Brain microvascular endothelial cell (primary cell): ENCODE measurements at regions not wholly inside any gene's neighbourhood (a gene's known extent, or its start where the extent isn't known, plus 50 kb on each side); places are given as distances from the start of the nearest gene placed in this dataset.
"Not testable (repeated sequence)": the region's sequence is repeated elsewhere in the genome, so short reads cannot be mapped to it uniquely, and the experiment has no call there.

Source experiments
- DNase-seq: peaks from one replicate; pipeline ENCODE4 v3.0.0-alpha.2; 2020
- H3K27ac ChIP-seq: fragments of 250-450 bp; sonication (Bioruptor Pico); 2 replicates; pipeline ENCODE4 v1.5.1; 2020; ENCODE audit warnings: mild to moderate bottlenecking, moderate library complexity
- H3K27me3 ChIP-seq: fragments of 250-450 bp; sonication (Bioruptor Pico); replicated peaks from 2 replicates; pipeline ENCODE4 v1.5.1; 2020; ENCODE audit warnings: mild to moderate bottlenecking
- H3K36me3 ChIP-seq: fragments of 250-450 bp; sonication (Bioruptor Pico); replicated peaks from 2 replicates; pipeline ENCODE4 v1.5.1; 2020; ENCODE audit warnings: mild to moderate bottlenecking
- H3K4me3 ChIP-seq: 2 replicates; pipeline ENCODE4 v1.5.1; 2011; ENCODE audit warnings: low read depth, mild to moderate bottlenecking, control low read depth, low read length, moderate library complexity
- CTCF ChIP-seq: IDR thresholded peaks from 2 replicates; pipeline ENCODE4 v1.5.1; 2011; ENCODE audit warnings: low read depth, mild to moderate bottlenecking, moderate library complexity, low read length, control low read depth, inconsistent platforms; ENCODE audit errors: missing control alignments
- in situ Hi-C: cut with HindIII; loops from 2 replicates; pipeline ENCODE4 v1.10.0; 2017; ENCODE audit warnings: low sequenced_read_pairs, low pct_ligation_motif_present

GRCh38 chr17:68103148-68103547, 67.6 kb downstream of the KPNA2 start:
- H3K4me3 ChIP-seq: no peak overlapping the region
- no peak for DNase-seq
- no peaks in the 10 kb centered on the region for H3K27me3 ChIP-seq
- H3K36me3 ChIP-seq: no peaks in the 10 kb centered on the region
- no peak for TF ChIP-seq CTCF
- in situ Hi-C loops: no loop called here
- no peak overlapping the region for H3K27ac ChIP-seq

GRCh38 chr17:68106085-68106484, 70.5 kb downstream of the KPNA2 start:
- no peak for DNase-seq
- in situ Hi-C loops: no loop called here
- H3K4me3 ChIP-seq: no peak overlapping the region
- TF ChIP-seq CTCF: no peak
- H3K36me3 ChIP-seq: no peaks in the 10 kb centered on the region
- H3K27me3 ChIP-seq: no peaks in the 10 kb centered on the region
- no peak overlapping the region for H3K27ac ChIP-seq

- Histone ChIP-seq H3K27ac (no peak overlapping the region), H3K4me3 (no peak overlapping the region), H3K27me3 (no peaks in the 10 kb centered on the region), H3K36me3 (no peaks in the 10 kb centered on the region)
- TF ChIP-seq CTCF: no peak
- no peak for DNase-seq
- in situ Hi-C loops: no loop called here
Measured at GRCh38 chr17:68107373-68107772, 71.8 kb downstream of the KPNA2 start.

- no peak for DNase-seq
- TF ChIP-seq CTCF: no peak
- no peak overlapping the region for H3K4me3 ChIP-seq
- in situ Hi-C loops: no loop called here
- H3K27ac ChIP-seq: no peak overlapping the region
- H3K36me3 ChIP-seq: no peaks in the 10 kb centered on the region
- H3K27me3 ChIP-seq: no peaks in the 10 kb centered on the region
Measured at GRCh38 chr17:68108313-68109000, 72.9 kb downstream of the KPNA2 start.

- DNase-seq, H3K36me3 ChIP-seq, in situ Hi-C loops, H3K27me3 ChIP-seq, H3K4me3 ChIP-seq, H3K27ac ChIP-seq: not testable (repeated sequence)
Measured at GRCh38 chr17:68109404-68109803, 73.9 kb downstream of the KPNA2 start.

GRCh38 chr17:68116211-68116610, 80.7 kb downstream of the KPNA2 start:
- H3K4me3 ChIP-seq, DNase-seq, H3K27me3 ChIP-seq, in situ Hi-C loops, H3K27ac ChIP-seq, H3K36me3 ChIP-seq: not testable (repeated sequence)

GRCh38 chr17:68122587-68122986, 87.1 kb downstream of the KPNA2 start:
- Histone ChIP-seq H3K27ac (no peak overlapping the region), H3K27me3 (no peaks in the 10 kb centered on the region), H3K4me3 (no peak overlapping the region), H3K36me3 (peaks cover 2% of the 10 kb centered on the region)
- no peak for TF ChIP-seq CTCF
- no peak for DNase-seq
- in situ Hi-C loops: no loop called here
